ENCODE measurements at regions not wholly inside any gene's neighbourhood (a gene's known extent, or its start where the extent isn't known, plus 50 kb on each side); places are given as distances from the start of the nearest gene placed in this dataset.
"Not testable (repeated sequence)": the region's sequence is repeated elsewhere in the genome, so short reads cannot be mapped to it uniquely, and the experiment has no call there.

- not testable (repeated sequence) for DNase-seq
These were observed 307.8 kb upstream of the NBPF12 start for GRCh38 chr1:146630302-146630701.

GRCh38 chr1:146618582-146618981, 319.5 kb upstream of the NBPF12 start:
- DNase-seq, result not testable (repeated sequence)

GRCh38 chr1:146604681-146605080, 333.4 kb upstream of the NBPF12 start:
- not testable (repeated sequence) for DNase-seq

- DNase-seq, result not testable (repeated sequence)
These were observed 337.3 kb upstream of the NBPF12 start for GRCh38 chr1:146600720-146601307.

GRCh38 chr1:146599906-146600305, 338.2 kb upstream of the NBPF12 start:
- DNase-seq, result not testable (repeated sequence)

GRCh38 chr1:146581229-146581628, 352.4 kb upstream of the NOTCH2NLA start:
- DNase-seq, result not testable (repeated sequence)

GRCh38 chr1:146567541-146567940, 338.7 kb upstream of the NOTCH2NLA start:
- not testable (repeated sequence) for DNase-seq

GRCh38 chr1:146558032-146558431, 329.2 kb upstream of the NOTCH2NLA start:
- not testable (repeated sequence) for DNase-seq

- DNase-seq, result not testable (repeated sequence)
These were observed 327.6 kb upstream of the NOTCH2NLA start for GRCh38 chr1:146556405-146556804.

- DNase-seq, result not testable (repeated sequence)
These were observed 323.6 kb upstream of the NOTCH2NLA start for GRCh38 chr1:146552414-146552813.

GRCh38 chr1:146548684-146549083, 319.9 kb upstream of the NOTCH2NLA start:
- not testable (repeated sequence) for DNase-seq

- DNase-seq, result not testable (repeated sequence)
These were observed 317.4 kb upstream of the NOTCH2NLA start for GRCh38 chr1:146546189-146546588.

- not testable (repeated sequence) for DNase-seq
These were observed 309.1 kb upstream of the NOTCH2NLA start for GRCh38 chr1:146537775-146538373.

- DNase-seq, result not testable (repeated sequence)
These were observed 307.2 kb upstream of the NOTCH2NLA start for GRCh38 chr1:146536028-146536427.

GRCh38 chr1:146535575-146535974, 306.8 kb upstream of the NOTCH2NLA start:
- DNase-seq, result not testable (repeated sequence)

- DNase-seq, result not testable (repeated sequence)
These were observed 302.1 kb upstream of the NOTCH2NLA start for GRCh38 chr1:146530958-146531357.

GRCh38 chr1:146522812-146523211, 294.0 kb upstream of the NOTCH2NLA start:
- not testable (repeated sequence) for DNase-seq

GRCh38 chr1:146522345-146522744, 293.5 kb upstream of the NOTCH2NLA start:
- DNase-seq, result not testable (repeated sequence)

- DNase-seq, result not testable (repeated sequence)
These were observed 293.0 kb upstream of the NOTCH2NLA start for GRCh38 chr1:146521804-146522203.

GRCh38 chr1:146513754-146514153, 284.9 kb upstream of the NOTCH2NLA start:
- DNase-seq, result not testable (repeated sequence)

GRCh38 chr1:146511047-146511777, 282.4 kb upstream of the NOTCH2NLA start:
- DNase-seq, result not testable (repeated sequence)

GRCh38 chr1:146510248-146510983, 281.6 kb upstream of the NOTCH2NLA start:
- DNase-seq, result not testable (repeated sequence)

GRCh38 chr1:146504121-146504520, 275.3 kb upstream of the NOTCH2NLA start:
- not testable (repeated sequence) for DNase-seq

All from activated T-cell treated with anti-CD3 and anti-CD28 coated beads, Interleukin-2, amount 50 U/mL, for 1 hour (primary cell).